ENCODE measurements at regions not wholly inside any gene's neighbourhood (a gene's known extent, or its start where the extent isn't known, plus 50 kb on each side); places are given as distances from the start of the nearest gene placed in this dataset.

GRCh38 chr1:55316947-55317662 lies 101.9 kb upstream of the USP24 start:
- no peak for DNase-seq (ENCODE audit: low spot score in 2 of 2)

GRCh38 chr1:55316502-55316901 lies 101.3 kb upstream of the USP24 start:
- Histone ChIP-seq H3K36me3 (no peaks in the 10 kb centered on the region), H3K27me3 (no peaks in the 10 kb centered on the region), H3K27ac (no peak overlapping the region), H3K4me1 (no peaks in the 10 kb centered on the region), H3K4me3 (no peak overlapping the region), H3K9me3 (no peaks in the 10 kb centered on the region)
- no peak for TF ChIP-seq POLR2AphosphoS5 (IDR thresholded peaks at IDR 0.05)
- no peak for TF ChIP-seq CTCF (IDR thresholded peaks at IDR 0.05)
- no peak for TF ChIP-seq EP300 (IDR thresholded peaks at IDR 0.05)
- no peak for TF ChIP-seq POLR2A (IDR thresholded peaks at IDR 0.05)
- no peak for DNase-seq (ENCODE audit: low spot score in 2 of 2)
- 69% methylated on average over 4 of the region's 4 CpGs for WGBS

More at GRCh38 chr1:55316947-55317662, 101.9 kb upstream of the USP24 start:
- TF ChIP-seq CTCF (IDR thresholded peaks at IDR 0.05): no peak
- TF ChIP-seq POLR2A (IDR thresholded peaks at IDR 0.05): no peak
- TF ChIP-seq POLR2AphosphoS5 (IDR thresholded peaks at IDR 0.05): no peak
- no peak for TF ChIP-seq EP300 (IDR thresholded peaks at IDR 0.05)
- no peaks in the 10 kb centered on the region for H3K9me3 ChIP-seq
- H3K27me3 ChIP-seq: no peaks in the 10 kb centered on the region
- no peak overlapping the region for H3K4me3 ChIP-seq
- whole genome bisulfite sequencing: 88% methylated on average over 7 of the region's 7 CpGs
- H3K27ac ChIP-seq: no peak overlapping the region
- H3K36me3 ChIP-seq: no peaks in the 10 kb centered on the region
- H3K4me1 ChIP-seq: no peaks in the 10 kb centered on the region

- DNase-seq (ENCODE audit: low spot score in 2 of 2): no peak
- 92% methylated on average over 1 of the region's 1 CpG for WGBS
- H3K4me3 ChIP-seq: no peak overlapping the region
Measured at GRCh38 chr1:55315552-55315951, 100.4 kb upstream of the USP24 start.

GRCh38 chr1:55314740-55315139 lies 99.6 kb upstream of the USP24 start:
- Histone ChIP-seq H3K27me3 (no peaks in the 10 kb centered on the region), H3K9me3 (no peaks in the 10 kb centered on the region), H3K4me3 (no peak overlapping the region), H3K4me1 (peaks cover 2% of the 10 kb centered on the region), H3K36me3 (no peaks in the 10 kb centered on the region), H3K27ac (no peak overlapping the region)
- DNase-seq (ENCODE audit: low spot score in 2 of 2): no peak
- WGBS: 91% methylated on average over 3 of the region's 4 CpGs
- no peak for TF ChIP-seq POLR2A (IDR thresholded peaks at IDR 0.05)

More at GRCh38 chr1:55315552-55315951, 100.4 kb upstream of the USP24 start:
- TF ChIP-seq CTCF (IDR thresholded peaks at IDR 0.05): no peak
- TF ChIP-seq POLR2A (IDR thresholded peaks at IDR 0.05): no peak
- TF ChIP-seq POLR2AphosphoS5 (IDR thresholded peaks at IDR 0.05): no peak
- TF ChIP-seq EP300 (IDR thresholded peaks at IDR 0.05): no peak
- no peaks in the 10 kb centered on the region for H3K27me3 ChIP-seq
- H3K4me1 ChIP-seq: peaks cover 2% of the 10 kb centered on the region
- H3K9me3 ChIP-seq: no peaks in the 10 kb centered on the region
- H3K27ac ChIP-seq: no peak overlapping the region
- no peaks in the 10 kb centered on the region for H3K36me3 ChIP-seq

- DNase-seq (ENCODE audit: low spot score in 2 of 2): no peak
- TF ChIP-seq POLR2A (IDR thresholded peaks at IDR 0.05) (no peak), POLR2AphosphoS5 (IDR thresholded peaks at IDR 0.05) (no peak), CTCF (IDR thresholded peaks at IDR 0.05) (no peak), EP300 (IDR thresholded peaks at IDR 0.05) (no peak)
- no peak overlapping the region for H3K27ac ChIP-seq
Measured at GRCh38 chr1:55313903-55314302, 98.7 kb upstream of the USP24 start.

More at GRCh38 chr1:55313903-55314302, 98.7 kb upstream of the USP24 start:
- Histone ChIP-seq H3K4me1 (peaks cover 2% of the 10 kb centered on the region), H3K36me3 (no peaks in the 10 kb centered on the region), H3K9me3 (no peaks in the 10 kb centered on the region), H3K4me3 (no peak overlapping the region), H3K27me3 (no peaks in the 10 kb centered on the region)
- WGBS: 75% methylated on average over 5 of the region's 5 CpGs

Measured in suprapubic skin (tissue), 4 donors.